ENCODE measurements at regions not wholly inside any gene's neighbourhood (a gene's known extent, or its start where the extent isn't known, plus 50 kb on each side); places are given as distances from the start of the nearest gene placed in this dataset.

DNA sequence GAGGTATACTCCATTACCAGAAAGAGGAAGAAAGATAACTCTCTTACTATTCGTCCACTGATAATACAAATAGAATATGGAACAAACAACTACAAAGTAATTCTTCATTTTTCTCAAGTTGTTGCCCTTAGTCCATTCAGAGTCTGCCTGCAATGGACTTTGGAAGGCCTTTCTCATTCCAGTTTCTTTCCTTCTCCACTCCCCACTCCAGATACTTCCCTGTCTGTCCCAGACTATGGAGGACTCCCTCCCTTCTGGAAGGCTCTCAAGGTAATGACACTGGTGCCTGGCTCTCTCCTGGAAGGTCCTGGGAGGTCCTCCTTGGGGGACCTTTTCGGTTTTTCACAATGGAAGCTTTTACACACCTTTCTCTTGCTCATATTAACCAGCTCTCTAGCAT, 167.8 kb downstream of the SDHAF3 start:
- H2AK5ac ChIP-seq (ENCODE audit: low read depth, low read length), result no peak overlapping the region
- no peaks in the 10 kb centered on the region for H3K79me1 ChIP-seq (ENCODE audit: low read depth, low read length)
- peaks cover 0 to 4% (median 2%) of the 10 kb centered on the region in 4 experiments; a peak in 3 of 7 replicates for H3K4me1 ChIP-seq (replicated peaks in 1 of 4; ENCODE audit: control insufficient read depth in 3 of 4, insufficient read depth in 4 of 4, low read length in 3 of 4)
- H3K4me3 ChIP-seq (ENCODE audit: extremely low read depth in 1 of 4, insufficient read depth in 2 of 4, low read depth in 3 of 4, low read length in 4 of 4), result no peak overlapping the region
- no peak overlapping the region for H3K27ac ChIP-seq (ENCODE audit: low read depth, low read length)
- H3K79me2 ChIP-seq (ENCODE audit: control insufficient read depth in 1 of 2, insufficient read depth in 2 of 2, low read length in 2 of 2), result no peaks in the 10 kb centered on the region
- no peak overlapping the region for H2BK12ac ChIP-seq (ENCODE audit: low read depth, low read length)
- H4K91ac ChIP-seq (replicated peaks; ENCODE audit: insufficient read length, low read length), result no peak overlapping the region
- H3K4ac ChIP-seq (replicated peaks; ENCODE audit: insufficient read length, low read depth, low read length), result no peak overlapping the region
- H4K5ac ChIP-seq (ENCODE audit: insufficient read length, low read depth, low read length), result no peak overlapping the region
- 79% methylated on average over 2 of the region's 2 CpGs; no CpG with 5 or more reads in 1 of the 2 experiments for WGBS, 2 experiments (ENCODE audit: extremely low coverage in 1 of 2, insufficient coverage in 1 of 2, insufficient read length in 1 of 2, insufficient replicate concordance in 2 of 2, low coverage in 1 of 2, low lambda C conversion rate in 2 of 2, missing lambda C conversion rate in 1 of 2)
- TF ChIP-seq RXRA (IDR thresholded peaks at IDR 0.05; ENCODE audit: insufficient read depth, low read depth, low read length), result no peak
- TF ChIP-seq SIN3A (conservative IDR thresholded peaks at IDR 0.05 in 1 of 2, IDR thresholded peaks at IDR 0.05 in 1 of 2; ENCODE audit: low read depth in 1 of 2, low read length in 2 of 2), result no peak
- TF ChIP-seq POU5F1 (IDR thresholded peaks at IDR 0.05; ENCODE audit: low read depth, low read length), result no peak
- TF ChIP-seq TCF12 (IDR thresholded peaks at IDR 0.05; ENCODE audit: low read depth, low read length), result no peak
- TF ChIP-seq GABPA (IDR thresholded peaks at IDR 0.05; ENCODE audit: borderline replicate concordance, insufficient read depth, low read length), result no peak
- no peak for TF ChIP-seq EZH2 (IDR thresholded peaks at IDR 0.05; ENCODE audit: low read depth, low read length, severe bottlenecking)
- TF ChIP-seq FOSL1 (IDR thresholded peaks at IDR 0.05; ENCODE audit: insufficient read depth, low read depth, low read length), result no peak
- no peak for TF ChIP-seq SP2 (IDR thresholded peaks at IDR 0.05; ENCODE audit: low read length)
- TF ChIP-seq CBX8 (IDR thresholded peaks at IDR 0.05; ENCODE audit: borderline replicate concordance, low read depth, low read length), result no peak
- FAIRE-seq (no peak), DNase-seq (ENCODE audit: low read depth in 1 of 2, low spot score in 2 of 2) (no peak)
- H4K20me1 ChIP-seq (replicated peaks in 1 of 2; ENCODE audit: control insufficient read depth in 1 of 2, insufficient read depth in 2 of 2, low read length in 2 of 2), result no peaks in the 10 kb centered on the region
- H3K4me2 ChIP-seq (ENCODE audit: insufficient read depth in 1 of 2, low read depth in 2 of 2, low read length in 2 of 2), result no peak overlapping the region
- no peaks in the 10 kb centered on the region for H3K9me3 ChIP-seq (ENCODE audit: insufficient read depth in 2 of 2, low read depth in 1 of 2, low read length in 1 of 2)
- no peak overlapping the region for H3K56ac ChIP-seq (replicated peaks; ENCODE audit: insufficient read length, low read depth, low read length)
- H3K23me2 ChIP-seq (ENCODE audit: low read depth, low read length), result no peaks in the 10 kb centered on the region
- no peaks in the 10 kb centered on the region for H3K27me3 ChIP-seq (replicated peaks in 1 of 4; ENCODE audit: control insufficient read depth in 3 of 4, extremely low read depth in 1 of 4, insufficient read depth in 3 of 4, low read length in 3 of 4)
- H2BK5ac ChIP-seq (ENCODE audit: low read depth, low read length), result no peak overlapping the region
- POLR2A ChIA-PET (ENCODE audit: partially characterized antibody), result no interaction called here
- no peaks in the 10 kb centered on the region for H3K36me3 ChIP-seq (ENCODE audit: control insufficient read depth in 2 of 4, insufficient read depth in 4 of 4, low read length in 3 of 4)
- no peak overlapping the region for H3K23ac ChIP-seq (ENCODE audit: insufficient read length)
- no peak overlapping the region for H3K18ac ChIP-seq (ENCODE audit: extremely low read depth, low read length)
- H2BK15ac ChIP-seq (ENCODE audit: low read length), result no peak overlapping the region
- H2BK120ac ChIP-seq (replicated peaks; ENCODE audit: low read depth, low read length), result no peak overlapping the region
- no peak overlapping the region for H2AFZ ChIP-seq (ENCODE audit: low read length)
- CTCF ChIA-PET (ENCODE audit: partially characterized antibody), result interaction anchor here (1.0 kb wide), 2 partner anchors 18 kb away, joined by 3 read pairs; no protein-coding TSS in a partner anchor
- H2BK20ac ChIP-seq (ENCODE audit: low read length), result no peak overlapping the region
- H4K8ac ChIP-seq (ENCODE audit: extremely low read depth, insufficient read depth, low read length), result no peak overlapping the region
- H3K9ac ChIP-seq (replicated peaks in 1 of 4; ENCODE audit: extremely low read depth in 1 of 4, low read depth in 3 of 4, low read length in 3 of 4), result no peak overlapping the region
- H3K14ac ChIP-seq (ENCODE audit: insufficient read length), result no peak overlapping the region
